ENCODE measurements at regions not wholly inside any gene's neighbourhood (a gene's known extent, or its start where the extent isn't known, plus 50 kb on each side); places are given as distances from the start of the nearest gene placed in this dataset.

DNA sequence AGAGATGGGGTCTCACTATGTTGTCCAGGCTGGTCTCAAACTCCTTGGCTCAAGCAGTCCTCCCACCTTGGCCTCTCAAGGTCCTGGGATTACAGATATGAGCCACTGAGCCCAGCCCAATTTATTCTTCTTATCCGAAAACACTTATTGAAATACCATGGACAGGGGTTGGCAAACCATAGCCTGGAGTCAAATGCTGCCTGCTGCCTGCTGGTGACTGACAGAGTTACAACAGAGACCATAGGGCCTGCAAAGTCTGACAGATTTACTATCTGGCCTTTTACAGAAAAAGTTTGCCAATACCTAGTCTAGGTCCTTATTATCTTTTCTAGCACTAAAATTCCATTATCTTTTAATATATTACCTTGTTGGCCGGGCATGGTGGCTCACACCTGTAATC lies 87.1 kb upstream of the ZNF281 start:
- DNase-seq (ENCODE audit: extremely low spot score, unreplicated experiment), result no peak
- TF ChIP-seq, protein P1, sequence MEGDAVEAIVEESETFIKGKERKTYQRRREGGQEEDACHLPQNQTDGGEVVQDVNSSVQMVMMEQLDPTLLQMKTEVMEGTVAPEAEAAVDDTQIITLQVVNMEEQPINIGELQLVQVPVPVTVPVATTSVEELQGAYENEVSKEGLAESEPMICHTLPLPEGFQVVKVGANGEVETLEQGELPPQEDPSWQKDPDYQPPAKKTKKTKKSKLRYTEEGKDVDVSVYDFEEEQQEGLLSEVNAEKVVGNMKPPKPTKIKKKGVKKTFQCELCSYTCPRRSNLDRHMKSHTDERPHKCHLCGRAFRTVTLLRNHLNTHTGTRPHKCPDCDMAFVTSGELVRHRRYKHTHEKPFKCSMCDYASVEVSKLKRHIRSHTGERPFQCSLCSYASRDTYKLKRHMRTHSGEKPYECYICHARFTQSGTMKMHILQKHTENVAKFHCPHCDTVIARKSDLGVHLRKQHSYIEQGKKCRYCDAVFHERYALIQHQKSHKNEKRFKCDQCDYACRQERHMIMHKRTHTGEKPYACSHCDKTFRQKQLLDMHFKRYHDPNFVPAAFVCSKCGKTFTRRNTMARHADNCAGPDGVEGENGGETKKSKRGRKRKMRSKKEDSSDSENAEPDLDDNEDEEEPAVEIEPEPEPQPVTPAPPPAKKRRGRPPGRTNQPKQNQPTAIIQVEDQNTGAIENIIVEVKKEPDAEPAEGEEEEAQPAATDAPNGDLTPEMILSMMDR (conservative IDR thresholded peaks at IDR 0.05), result no peak
- no peak overlapping the region for H3K27ac Mint-ChIP-seq
- peaks cover 4% of the 10 kb centered on the region for H3K27me3 Mint-ChIP-seq
- no peak overlapping the region for H3K4me3 Mint-ChIP-seq
- H3K9me3 Mint-ChIP-seq, result no peaks in the 10 kb centered on the region
- peaks cover 4% of the 10 kb centered on the region for H3K4me1 Mint-ChIP-seq (ENCODE audit: unreplicated experiment)
- no peaks in the 10 kb centered on the region for H3K36me3 Mint-ChIP-seq

DNA sequence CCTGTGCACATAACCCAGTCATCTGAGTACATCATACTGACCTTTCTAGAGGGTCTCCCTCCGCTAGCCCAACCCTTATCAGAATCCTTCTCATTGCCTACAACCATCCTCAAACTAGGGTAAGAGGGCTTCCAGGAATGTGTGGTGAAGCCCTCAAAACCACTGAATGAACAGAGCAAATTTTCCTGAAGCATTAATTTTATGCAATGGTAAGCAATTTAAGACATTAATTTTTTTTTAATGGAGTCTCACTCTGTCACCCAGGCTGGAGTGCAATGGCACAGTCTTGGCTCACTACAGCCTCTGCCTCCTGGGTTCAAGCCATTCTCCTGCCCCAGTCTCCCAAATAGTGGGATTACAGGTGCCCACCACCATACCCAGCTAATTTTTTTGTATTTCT lies 86.1 kb upstream of the ZNF281 start:
- no peak for DNase-seq (ENCODE audit: extremely low spot score, unreplicated experiment)
- TF ChIP-seq, protein P1 (conservative IDR thresholded peaks at IDR 0.05), result no peak

DNA sequence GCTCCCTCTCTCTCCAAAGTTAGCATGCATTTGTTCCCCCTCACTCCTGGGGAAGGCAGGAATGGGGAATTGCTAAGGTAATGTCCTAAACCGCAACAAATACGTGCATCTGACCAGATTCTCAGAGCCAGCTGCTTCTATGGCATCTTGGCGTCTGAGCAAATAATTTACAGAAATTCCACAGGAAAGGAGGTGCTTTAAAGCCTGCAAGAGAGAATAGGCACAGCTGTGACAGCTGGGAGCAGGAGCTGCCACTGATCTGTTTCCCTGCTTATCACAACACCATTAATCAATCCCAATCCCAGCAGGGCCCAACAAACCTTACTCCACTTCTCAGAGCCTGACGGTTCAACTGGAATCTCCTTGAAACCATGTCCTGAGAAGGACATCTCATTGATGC lies 83.5 kb upstream of the ZNF281 start:
- H3K9me3 Mint-ChIP-seq, result no peaks in the 10 kb centered on the region
- DNase-seq (ENCODE audit: extremely low spot score, unreplicated experiment), result no peak
- H3K27me3 Mint-ChIP-seq, result peaks cover 16% of the 10 kb centered on the region
- peaks cover 13% of the 10 kb centered on the region for H3K4me1 Mint-ChIP-seq (ENCODE audit: unreplicated experiment)
- no peaks in the 10 kb centered on the region for H3K36me3 Mint-ChIP-seq
- H3K4me3 Mint-ChIP-seq, result no peak overlapping the region
- no peak overlapping the region for H3K27ac Mint-ChIP-seq
- TF ChIP-seq, protein P1 (conservative IDR thresholded peaks at IDR 0.05), result no peak

More for the DNA sequence above, 86.1 kb upstream of the ZNF281 start:
- H3K27me3 Mint-ChIP-seq, result peaks cover 7% of the 10 kb centered on the region
- H3K36me3 Mint-ChIP-seq, result no peaks in the 10 kb centered on the region
- H3K4me3 Mint-ChIP-seq, result no peak overlapping the region
- H3K4me1 Mint-ChIP-seq (ENCODE audit: unreplicated experiment), result peaks cover 4% of the 10 kb centered on the region
- no peaks in the 10 kb centered on the region for H3K9me3 Mint-ChIP-seq
- no peak overlapping the region for H3K27ac Mint-ChIP-seq

DNA sequence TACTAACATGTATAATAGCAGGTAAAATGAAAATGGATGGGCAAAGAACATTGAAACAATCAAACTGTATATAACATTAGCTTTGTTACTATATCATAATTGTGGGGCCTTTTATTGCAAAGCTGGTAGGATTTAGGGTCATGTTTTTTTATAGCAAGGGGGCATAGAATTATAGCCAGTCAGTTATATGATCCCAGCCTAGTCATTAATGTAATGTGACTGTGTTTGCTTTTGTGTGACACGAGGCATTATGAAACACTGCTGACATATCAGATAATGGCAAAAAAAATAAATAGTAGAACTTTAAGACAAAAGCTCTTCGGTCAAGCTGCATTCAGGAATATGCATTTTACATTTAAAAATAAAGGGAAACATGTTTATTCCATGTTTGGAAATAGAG lies 81.3 kb upstream of the ZNF281 start:
- no peak overlapping the region for H3K27ac Mint-ChIP-seq

DNA sequence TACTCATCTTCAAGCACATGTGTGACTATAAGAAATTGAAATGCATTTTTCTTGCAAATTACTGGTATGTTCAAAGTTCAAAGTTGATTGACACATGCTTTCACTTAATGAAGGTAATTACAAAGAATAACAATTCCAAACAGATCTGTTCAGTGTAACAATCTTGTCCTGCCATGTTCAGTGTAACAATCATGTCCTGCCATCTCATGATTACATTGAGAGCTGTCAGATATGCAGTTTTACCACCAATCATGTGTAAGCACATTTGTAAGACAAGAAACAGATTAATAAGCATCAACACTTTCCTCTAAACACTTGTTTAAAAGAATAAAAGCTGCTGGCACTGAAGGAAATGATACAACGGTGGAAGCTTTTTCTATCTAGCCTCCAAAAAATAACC lies 80.3 kb upstream of the ZNF281 start:
- no peak overlapping the region for H3K4me3 Mint-ChIP-seq
- H3K36me3 Mint-ChIP-seq, result no peaks in the 10 kb centered on the region
- no peak for DNase-seq (ENCODE audit: extremely low spot score, unreplicated experiment)
- no peak overlapping the region for H3K27ac Mint-ChIP-seq
- peaks cover 13% of the 10 kb centered on the region for H3K4me1 Mint-ChIP-seq (ENCODE audit: unreplicated experiment)
- no peaks in the 10 kb centered on the region for H3K9me3 Mint-ChIP-seq
- H3K27me3 Mint-ChIP-seq, result peaks cover 22% of the 10 kb centered on the region
- TF ChIP-seq, protein P1 (conservative IDR thresholded peaks at IDR 0.05), result no peak

More for the DNA sequence above, 81.3 kb upstream of the ZNF281 start:
- Mint-ChIP-seq H3K4me3 (no peak overlapping the region), H3K36me3 (no peaks in the 10 kb centered on the region), H3K9me3 (no peaks in the 10 kb centered on the region), H3K27me3 (peaks cover 22% of the 10 kb centered on the region), H3K4me1 (ENCODE audit: unreplicated experiment) (peaks cover 13% of the 10 kb centered on the region)
- no peak for DNase-seq (ENCODE audit: extremely low spot score, unreplicated experiment)
- TF ChIP-seq, protein P1 (conservative IDR thresholded peaks at IDR 0.05), result no peak
